Neuronal stem cell (in vitro differentiated cells): ENCODE measurements at regions not wholly inside any gene's neighbourhood (a gene's known extent, or its start where the extent isn't known, plus 50 kb on each side); places are given as distances from the start of the nearest gene placed in this dataset.
"Not testable (repeated sequence)": the region's sequence is repeated elsewhere in the genome, so short reads cannot be mapped to it uniquely, and the experiment has no call there.

Experiments
- DNase-seq: peaks from one replicate; pipeline ENCODE4 v3.0.0-alpha.2; 2013; ENCODE audit warnings: low spot score
- H2AFZ ChIP-seq: one replicate; pipeline ENCODE4 v1.6.1; 2013; ENCODE audit warnings: mild to moderate bottlenecking, low read length, inconsistent platforms
- H2AK5ac ChIP-seq: 2 replicates; pipeline ENCODE4 v1.6.1; 2013; ENCODE audit warnings: low read depth, mild to moderate bottlenecking, inconsistent platforms, low read length, moderate library complexity, mixed read lengths
- H2BK120ac ChIP-seq: 2 replicates; pipeline ENCODE4 v1.6.1; 2013; ENCODE audit warnings: low read depth, mild to moderate bottlenecking, inconsistent platforms, low read length, moderate library complexity, mixed read lengths
- H2BK12ac ChIP-seq: one replicate; pipeline ENCODE4 v1.6.1; 2013; ENCODE audit warnings: low read length, inconsistent platforms
- H2BK15ac ChIP-seq: 2 replicates; pipeline ENCODE4 v1.6.1; 2013; ENCODE audit warnings: mild to moderate bottlenecking, low read length, inconsistent platforms, mixed read lengths
- H2BK5ac ChIP-seq: one replicate; pipeline ENCODE4 v1.6.1; 2013; ENCODE audit warnings: inconsistent platforms, mild to moderate bottlenecking, low read length, moderate library complexity
- H3K14ac ChIP-seq: one replicate; pipeline ENCODE4 v1.6.1; 2013; ENCODE audit warnings: low read length, inconsistent platforms
- H3K18ac ChIP-seq: 2 replicates; pipeline ENCODE4 v1.6.1; 2013; ENCODE audit warnings: low read length, inconsistent platforms
- H3K23ac ChIP-seq: 2 replicates; pipeline ENCODE4 v1.6.1; 2013; ENCODE audit warnings: low read depth, mild to moderate bottlenecking, mixed read lengths, low read length, inconsistent platforms; ENCODE audit not compliant: poor library complexity
- H3K27ac ChIP-seq: replicated peaks from 3 replicates; pipeline ENCODE4 v1.5.1; 2013; ENCODE audit warnings: low read length, inconsistent platforms
- H3K27me3 ChIP-seq, 3 experiments: 2 replicates each; pipeline ENCODE4 v1.6.1; 2013; ENCODE audit warnings: low read length in 3 of 3, mild to moderate bottlenecking in 2 of 3, inconsistent platforms in 1 of 3, low read depth in 1 of 3, mixed read lengths in 1 of 3, moderate library complexity in 1 of 3; ENCODE audit not compliant: control insufficient read depth in 3 of 3, insufficient read depth in 3 of 3
- H3K36me3 ChIP-seq, 2 donors: replicated peaks in 1 of 2; 2 replicates each; pipeline ENCODE4 v1.6.1; 2013; ENCODE audit warnings: low read length in 2 of 2; ENCODE audit not compliant: control insufficient read depth in 2 of 2, insufficient read depth in 2 of 2
- H3K4ac ChIP-seq: 2 replicates; pipeline ENCODE4 v1.6.1; 2013; ENCODE audit warnings: inconsistent platforms, mild to moderate bottlenecking, low read length, moderate library complexity
- H3K4me1 ChIP-seq, 2 donors: 1 replicate in 1 of 2; 2 replicates in 1 of 2; pipeline ENCODE4 v1.6.1; 2013; ENCODE audit warnings: low read length in 2 of 2, low read depth in 1 of 2; ENCODE audit not compliant: control insufficient read depth in 2 of 2, insufficient read depth in 1 of 2
- H3K4me2 ChIP-seq: one replicate; pipeline ENCODE4 v1.6.1; 2013; ENCODE audit warnings: mild to moderate bottlenecking, low read length, inconsistent platforms; ENCODE audit not compliant: insufficient read depth, poor library complexity, severe bottlenecking
- H3K4me3 ChIP-seq, 2 donors: 2 replicates each; pipeline ENCODE4 v1.5.1; 2013; ENCODE audit warnings: low read length in 2 of 2, mild to moderate bottlenecking in 2 of 2, inconsistent platforms in 1 of 2, moderate library complexity in 1 of 2
- H3K79me1 ChIP-seq: one replicate; pipeline ENCODE4 v1.6.1; 2013; ENCODE audit warnings: low read depth, mild to moderate bottlenecking, inconsistent platforms, low read length, moderate library complexity
- H3K9ac ChIP-seq: one replicate; pipeline ENCODE4 v1.6.1; 2013; ENCODE audit warnings: mild to moderate bottlenecking, low read depth, low read length, inconsistent platforms; ENCODE audit not compliant: poor library complexity
- H3K9me3 ChIP-seq, 2 donors: replicated peaks in 1 of 2; 2 replicates each; pipeline versions ENCODE3 to v1.6.1; 2013; ENCODE audit warnings: low read length in 2 of 2, mild to moderate bottlenecking in 2 of 2, inconsistent platforms in 1 of 2, low read depth in 1 of 2, mixed read lengths in 1 of 2, moderate library complexity in 1 of 2; ENCODE audit not compliant: control insufficient read depth in 2 of 2, insufficient read depth in 1 of 2
- H4K8ac ChIP-seq: one replicate; pipeline ENCODE4 v1.6.1; 2013; ENCODE audit warnings: low read depth, mild to moderate bottlenecking, inconsistent platforms, low read length, moderate library complexity
- H4K91ac ChIP-seq: one replicate; pipeline ENCODE4 v1.6.1; 2013; ENCODE audit warnings: low read length, low read depth, mild to moderate bottlenecking, inconsistent platforms; ENCODE audit not compliant: poor library complexity
- WGBS, 2 donors: extraction: QIAGEN DNeasy Blood & Tissue Kit; methylation state at CpG; one replicate each; pipeline ENCODE4 v1.1.7; 2013; ENCODE audit warnings: missing lambda C conversion rate in 2 of 2, mixed read lengths in 1 of 2; ENCODE audit not compliant: insufficient read length in 2 of 2, insufficient replicate concordance in 1 of 2; ENCODE audit errors: extremely low coverage in 2 of 2; 5-methylcytosine and 5-hydroxymethylcytosine counted together

DNA sequence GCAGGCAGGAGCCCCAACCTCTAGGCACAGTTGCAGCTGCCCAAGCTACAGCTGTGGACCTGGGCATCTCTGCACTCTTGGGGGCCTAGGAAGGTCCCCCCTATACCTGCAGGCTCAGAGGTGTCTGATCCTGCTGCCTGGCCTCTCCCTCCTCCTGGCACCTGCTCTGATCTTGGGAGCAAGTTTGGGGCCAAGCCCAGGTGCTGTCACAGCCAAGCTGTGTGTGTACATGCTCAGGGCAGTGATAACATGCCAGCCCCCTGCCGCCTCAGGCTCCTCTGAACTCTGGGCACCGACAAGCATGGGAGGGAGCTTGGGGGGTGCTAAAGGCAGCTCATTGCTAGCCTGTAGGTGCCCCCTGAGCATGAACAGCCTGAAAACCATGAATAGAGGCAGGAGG is 829.6 kb upstream of the VRK2 start:
- Histone ChIP-seq H3K18ac (no peak overlapping the region), H3K4me3 (no peak overlapping the region), H4K91ac (no peak overlapping the region), H2BK120ac (no peak overlapping the region), H2BK5ac (no peak overlapping the region), H3K27ac (no peak overlapping the region), H3K14ac (peak overlapping the region; percentile 38), H3K79me1 (no peaks in the 10 kb centered on the region), H3K27me3 (no peaks in the 10 kb centered on the region), H2AK5ac (no peak overlapping the region), H3K9ac (no peak overlapping the region), H2AFZ (no peak overlapping the region), H4K8ac (no peak overlapping the region), H3K4me1 (no peaks in the 10 kb centered on the region), H2BK15ac (no peak overlapping the region), H3K4me2 (no peak overlapping the region), H3K9me3 (peaks cover 0 to 13% of the 10 kb centered on the region in 2 donors), H2BK12ac (no peak overlapping the region), H3K4ac (no peak overlapping the region), H3K36me3 (no peaks in the 10 kb centered on the region), H3K23ac (no peak overlapping the region)
- no peak for DNase-seq
- no CpG with 5 or more reads among the region's 2 CpGs for WGBS, 2 donors

DNA sequence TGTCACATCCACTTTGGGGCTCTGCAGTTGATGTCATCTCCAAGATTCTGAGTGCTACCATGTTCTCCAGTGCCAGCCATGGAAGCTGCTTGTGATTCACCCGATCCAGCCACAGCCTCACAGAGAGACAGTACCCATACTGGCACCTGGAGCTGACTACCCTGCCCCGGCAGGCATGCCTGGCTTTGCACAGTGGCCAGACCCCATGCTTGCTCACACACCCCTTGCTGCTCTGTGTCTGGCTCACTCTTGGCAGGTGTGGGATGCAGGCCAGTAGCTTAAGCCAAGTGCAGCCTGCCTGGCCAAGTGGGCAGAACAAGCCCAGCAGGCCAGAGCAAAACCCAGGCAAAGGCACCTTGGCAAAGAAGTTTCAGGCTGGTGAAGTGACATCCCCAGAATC is 828.4 kb upstream of the VRK2 start:
- no peak overlapping the region for H3K4me3 ChIP-seq
- H4K8ac ChIP-seq, result no peak overlapping the region
- WGBS, 2 donors, result no CpG with 5 or more reads among the region's 2 CpGs
- H3K14ac ChIP-seq, result no peak overlapping the region
- no peak overlapping the region for H3K27ac ChIP-seq
- H3K79me1 ChIP-seq, result no peaks in the 10 kb centered on the region
- no peak overlapping the region for H3K23ac ChIP-seq
- no peaks in the 10 kb centered on the region for H3K36me3 ChIP-seq
- H3K4ac ChIP-seq, result no peak overlapping the region
- H4K91ac ChIP-seq, result no peak overlapping the region
- no peak for DNase-seq
- no peak overlapping the region for H2BK120ac ChIP-seq
- H3K4me1 ChIP-seq, result no peaks in the 10 kb centered on the region
- no peak overlapping the region for H2BK5ac ChIP-seq
- peaks cover 0 to 13% of the 10 kb centered on the region in 2 donors for H3K9me3 ChIP-seq
- H2BK15ac ChIP-seq, result no peak overlapping the region
- H2AK5ac ChIP-seq, result no peak overlapping the region
- H3K18ac ChIP-seq, result no peak overlapping the region
- no peak overlapping the region for H3K9ac ChIP-seq
- no peak overlapping the region for H2AFZ ChIP-seq
- H2BK12ac ChIP-seq, result no peak overlapping the region
- H3K27me3 ChIP-seq, result no peaks in the 10 kb centered on the region
- no peak overlapping the region for H3K4me2 ChIP-seq

DNA sequence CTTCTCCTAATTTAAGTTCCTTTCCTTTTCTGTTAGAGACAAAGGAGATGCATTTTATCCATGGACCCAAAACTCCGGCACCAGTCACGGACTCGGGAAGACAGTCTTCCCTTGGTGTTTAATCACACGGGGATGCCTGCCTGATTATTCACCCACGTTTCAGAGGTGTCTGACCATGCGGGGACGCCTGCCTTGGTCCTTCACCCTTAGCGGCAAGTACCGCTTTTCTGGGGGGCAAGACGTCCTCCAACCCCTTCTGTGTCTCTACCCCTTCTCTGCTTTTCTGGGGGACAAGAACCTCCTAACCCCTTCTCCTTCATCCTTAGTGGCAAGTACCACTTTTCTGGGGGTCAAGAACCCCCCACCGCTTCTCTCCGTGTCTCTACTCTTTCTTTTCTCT is 816.9 kb upstream of the VRK2 start:
- H3K36me3 ChIP-seq, H2BK15ac ChIP-seq, H3K23ac ChIP-seq, H2AK5ac ChIP-seq, H3K4ac ChIP-seq, H2AFZ ChIP-seq, H3K79me1 ChIP-seq, H2BK12ac ChIP-seq, H3K9ac ChIP-seq, H3K27me3 ChIP-seq, H4K91ac ChIP-seq, H3K14ac ChIP-seq, H3K4me2 ChIP-seq, H3K4me3 ChIP-seq, H4K8ac ChIP-seq, H3K4me1 ChIP-seq, H2BK5ac ChIP-seq, DNase-seq, H3K27ac ChIP-seq, H3K9me3 ChIP-seq, H3K18ac ChIP-seq, H2BK120ac ChIP-seq: not testable (repeated sequence)
- WGBS, 2 donors, result no CpG with 5 or more reads among the region's 12 CpGs

DNA sequence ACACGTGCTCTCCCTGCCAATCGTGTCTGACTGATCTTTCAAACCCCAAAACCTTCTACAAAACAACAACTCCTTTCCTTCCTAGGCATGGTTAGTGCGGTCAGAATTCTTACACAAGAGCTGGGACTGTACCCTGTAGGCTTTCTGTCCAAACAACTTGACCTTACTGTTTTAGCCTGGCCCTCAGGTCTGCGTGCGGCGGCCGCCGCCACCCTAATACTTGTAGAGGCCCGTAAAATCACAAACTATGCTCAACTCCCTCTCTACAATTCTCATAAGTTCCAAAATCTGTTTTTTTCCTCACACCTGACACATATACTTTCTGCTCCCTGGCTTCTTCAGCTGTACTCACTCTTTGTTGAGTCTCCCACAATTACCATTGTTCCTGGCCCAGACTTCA is 814.3 kb upstream of the VRK2 start:
- not testable (repeated sequence) for H2AK5ac ChIP-seq, H3K4me1 ChIP-seq, H3K79me1 ChIP-seq, H2AFZ ChIP-seq, H3K14ac ChIP-seq, H3K27me3 ChIP-seq, H3K18ac ChIP-seq, H3K4me2 ChIP-seq, H4K91ac ChIP-seq, H3K4me3 ChIP-seq, H2BK5ac ChIP-seq, H2BK12ac ChIP-seq, H3K9me3 ChIP-seq, H3K23ac ChIP-seq, H4K8ac ChIP-seq, H3K27ac ChIP-seq, H3K9ac ChIP-seq, H2BK120ac ChIP-seq, H3K4ac ChIP-seq, H3K36me3 ChIP-seq, DNase-seq, H2BK15ac ChIP-seq
- no CpG with 5 or more reads among the region's 9 CpGs for WGBS, 2 donors
